Liver (tissue), 8 donors: ENCODE measurements at regions not wholly inside any gene's neighbourhood (a gene's known extent, or its start where the extent isn't known, plus 50 kb on each side); places are given as distances from the start of the nearest gene placed in this dataset.

Experiments used
- DNase-seq: peaks from one replicate; pipeline ENCODE4 v3.0.0-alpha.2; 2017; ENCODE audit warnings: low spot score
- H3K27ac ChIP-seq, 2 donors: one replicate each; pipeline ENCODE4 v1.7.0; 2013; ENCODE audit warnings: inconsistent platforms in 2 of 2, low read length in 2 of 2, control low read depth in 1 of 2, low read depth in 1 of 2, mild to moderate bottlenecking in 1 of 2
- H3K27me3 ChIP-seq, 4 donors: one replicate each; pipeline versions ENCODE4 v1.6.1 to v1.7.0; 2013; ENCODE audit warnings: low read length in 3 of 4, inconsistent platforms in 1 of 4, mild to moderate bottlenecking in 1 of 4, moderate library complexity in 1 of 4; ENCODE audit not compliant: control insufficient read depth in 4 of 4, insufficient read depth in 4 of 4
- H3K36me3 ChIP-seq, 4 donors: one replicate each; pipeline versions ENCODE4 v1.6.1 to v1.7.0; 2013; ENCODE audit warnings: low read length in 3 of 4, mild to moderate bottlenecking in 3 of 4, low read depth in 1 of 4, moderate library complexity in 1 of 4; ENCODE audit not compliant: control insufficient read depth in 4 of 4, insufficient read depth in 3 of 4
- H3K4me1 ChIP-seq, 4 donors: one replicate each; pipeline versions ENCODE4 v1.6.1 to v1.7.0; 2013; ENCODE audit warnings: low read length in 3 of 4, mild to moderate bottlenecking in 3 of 4, moderate library complexity in 1 of 4; ENCODE audit not compliant: control insufficient read depth in 4 of 4, insufficient read depth in 4 of 4
- H3K4me3 ChIP-seq, 3 donors: one replicate each; pipeline versions ENCODE4 v1.6.1 to v1.7.0; 2013; ENCODE audit warnings: low read length in 3 of 3, control low read depth in 1 of 3, low read depth in 1 of 3, mild to moderate bottlenecking in 1 of 3
- H3K9ac ChIP-seq, 2 donors: one replicate each; pipeline ENCODE4 v1.7.0; 2013; ENCODE audit warnings: low read length in 2 of 2, mild to moderate bottlenecking in 2 of 2, moderate library complexity in 2 of 2, control low read depth in 1 of 2, low read depth in 1 of 2
- H3K9me3 ChIP-seq, 4 donors: one replicate each; pipeline versions ENCODE4 v1.6.1 to v1.7.0; 2013; ENCODE audit warnings: low read length in 3 of 4; ENCODE audit not compliant: control insufficient read depth in 4 of 4
- ATF3 ChIP-seq: IDR thresholded peaks from 2 replicates; pipeline ENCODE4 v1.6.1; 2016; ENCODE audit warnings: antibody characterized with exemption
- EGR1 ChIP-seq, 2 donors: IDR thresholded peaks; 2 replicates each; pipeline ENCODE4 v1.6.1; 2016 to 2018; ENCODE audit warnings: antibody characterized with exemption in 2 of 2, low read depth in 2 of 2
- FOXA1 ChIP-seq: IDR thresholded peaks from 2 replicates; pipeline ENCODE4 v1.6.1; 2016; ENCODE audit warnings: antibody characterized with exemption
- FOXA2 ChIP-seq: IDR thresholded peaks from 2 replicates; pipeline ENCODE4 v1.6.1; 2016; ENCODE audit warnings: antibody characterized with exemption
- GABPA ChIP-seq, 2 donors: IDR thresholded peaks in 1 of 2; conservative IDR thresholded peaks in 1 of 2; 2 replicates each; pipeline ENCODE4 v1.6.1; 2016; ENCODE audit warnings: antibody characterized with exemption in 2 of 2, mild to moderate bottlenecking in 1 of 2, moderate library complexity in 1 of 2
- HNF4A ChIP-seq, 2 donors: conservative IDR thresholded peaks; 2 replicates each; pipeline ENCODE4 v1.6.1; 2016; ENCODE audit warnings: antibody characterized with exemption in 2 of 2, mild to moderate bottlenecking in 2 of 2
- HNF4G ChIP-seq: IDR thresholded peaks from 2 replicates; pipeline ENCODE4 v1.6.1; 2016; ENCODE audit warnings: antibody characterized with exemption
- JUND ChIP-seq, 2 donors: IDR thresholded peaks; 2 replicates each; pipeline ENCODE4 v1.6.1; 2016; ENCODE audit warnings: antibody characterized with exemption in 2 of 2
- NR2F2 ChIP-seq: IDR thresholded peaks from 2 replicates; pipeline ENCODE4 v1.6.1; 2016; ENCODE audit warnings: antibody characterized with exemption
- RAD21 ChIP-seq, 2 donors: IDR thresholded peaks; 2 replicates each; pipeline ENCODE4 v1.6.1; 2016; ENCODE audit warnings: antibody characterized with exemption in 2 of 2, mild to moderate bottlenecking in 2 of 2
- RXRA ChIP-seq, 2 donors: IDR thresholded peaks; 2 replicates each; pipeline ENCODE4 v1.6.1; 2017 to 2018; ENCODE audit warnings: antibody characterized with exemption in 2 of 2, mild to moderate bottlenecking in 1 of 2
- SP1 ChIP-seq: IDR thresholded peaks from 2 replicates; pipeline ENCODE4 v1.6.1; 2018; ENCODE audit warnings: antibody characterized with exemption, mild to moderate bottlenecking
- TAF1 ChIP-seq: conservative IDR thresholded peaks from 2 replicates; pipeline ENCODE4 v1.6.1; 2016; ENCODE audit warnings: antibody characterized with exemption, mild to moderate bottlenecking
- YY1 ChIP-seq: IDR thresholded peaks from 2 replicates; pipeline ENCODE4 v1.6.1; 2016; ENCODE audit warnings: antibody characterized with exemption, mild to moderate bottlenecking
- ZBTB33 ChIP-seq: IDR thresholded peaks from 2 replicates; pipeline ENCODE4 v1.6.1; 2016; ENCODE audit warnings: antibody characterized with exemption
- WGBS: extraction: QIAGEN DNeasy Blood & Tissue Kit; methylation state at CpG from one replicate; pipeline ENCODE4 v1.1.7; 2013; 5-methylcytosine and 5-hydroxymethylcytosine counted together
- TF ChIP-seq, protein P1 (sequence below): IDR thresholded peaks from 2 replicates; pipeline ENCODE4 v1.6.1; 2016; ENCODE audit warnings: antibody characterized with exemption, mild to moderate bottlenecking
- TF ChIP-seq, protein P2 (sequence below): fragments of 150-350 bp; IDR thresholded peaks from 2 replicates; pipeline ENCODE4 v1.5.1; 2017; ENCODE audit warnings: improper control_type of control experiment, low read depth, low read length; ENCODE audit not compliant: missing input control
- TF ChIP-seq, protein P3 (sequence below): IDR thresholded peaks from 2 replicates; pipeline ENCODE4 v1.6.1; 2016; ENCODE audit warnings: antibody characterized with exemption
- donor health status: healthy.
- donor health status: healthy.
- donor health status: healthy.
- donor health status: healthy.
- donor health status: healthy.

GRCh38 chr11:90851196-90851595 is 628.3 kb upstream of the CHORDC1 start:
- Histone ChIP-seq H3K9me3 (no peaks in the 10 kb centered on the region), H3K4me1 (no peaks in the 10 kb centered on the region), H3K27me3 (no peaks in the 10 kb centered on the region), H3K27ac (no peak overlapping the region), H3K9ac (no peak overlapping the region), H3K4me3 (no peak overlapping the region), H3K36me3 (no peaks in the 10 kb centered on the region)
- TF ChIP-seq JUND (IDR thresholded peaks at IDR 0.05) = no peak
- no peak for TF ChIP-seq ATF3
- no peak for TF ChIP-seq RXRA (IDR thresholded peaks at IDR 0.05)
- TF ChIP-seq HNF4G = no peak
- TF ChIP-seq FOXA1 = no peak
- no peak for TF ChIP-seq HNF4A (conservative IDR thresholded peaks at IDR 0.05)
- no peak for TF ChIP-seq YY1
- TF ChIP-seq, protein P1, sequence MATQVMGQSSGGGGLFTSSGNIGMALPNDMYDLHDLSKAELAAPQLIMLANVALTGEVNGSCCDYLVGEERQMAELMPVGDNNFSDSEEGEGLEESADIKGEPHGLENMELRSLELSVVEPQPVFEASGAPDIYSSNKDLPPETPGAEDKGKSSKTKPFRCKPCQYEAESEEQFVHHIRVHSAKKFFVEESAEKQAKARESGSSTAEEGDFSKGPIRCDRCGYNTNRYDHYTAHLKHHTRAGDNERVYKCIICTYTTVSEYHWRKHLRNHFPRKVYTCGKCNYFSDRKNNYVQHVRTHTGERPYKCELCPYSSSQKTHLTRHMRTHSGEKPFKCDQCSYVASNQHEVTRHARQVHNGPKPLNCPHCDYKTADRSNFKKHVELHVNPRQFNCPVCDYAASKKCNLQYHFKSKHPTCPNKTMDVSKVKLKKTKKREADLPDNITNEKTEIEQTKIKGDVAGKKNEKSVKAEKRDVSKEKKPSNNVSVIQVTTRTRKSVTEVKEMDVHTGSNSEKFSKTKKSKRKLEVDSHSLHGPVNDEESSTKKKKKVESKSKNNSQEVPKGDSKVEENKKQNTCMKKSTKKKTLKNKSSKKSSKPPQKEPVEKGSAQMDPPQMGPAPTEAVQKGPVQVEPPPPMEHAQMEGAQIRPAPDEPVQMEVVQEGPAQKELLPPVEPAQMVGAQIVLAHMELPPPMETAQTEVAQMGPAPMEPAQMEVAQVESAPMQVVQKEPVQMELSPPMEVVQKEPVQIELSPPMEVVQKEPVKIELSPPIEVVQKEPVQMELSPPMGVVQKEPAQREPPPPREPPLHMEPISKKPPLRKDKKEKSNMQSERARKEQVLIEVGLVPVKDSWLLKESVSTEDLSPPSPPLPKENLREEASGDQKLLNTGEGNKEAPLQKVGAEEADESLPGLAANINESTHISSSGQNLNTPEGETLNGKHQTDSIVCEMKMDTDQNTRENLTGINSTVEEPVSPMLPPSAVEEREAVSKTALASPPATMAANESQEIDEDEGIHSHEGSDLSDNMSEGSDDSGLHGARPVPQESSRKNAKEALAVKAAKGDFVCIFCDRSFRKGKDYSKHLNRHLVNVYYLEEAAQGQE = no peak
- TF ChIP-seq, protein P2, sequence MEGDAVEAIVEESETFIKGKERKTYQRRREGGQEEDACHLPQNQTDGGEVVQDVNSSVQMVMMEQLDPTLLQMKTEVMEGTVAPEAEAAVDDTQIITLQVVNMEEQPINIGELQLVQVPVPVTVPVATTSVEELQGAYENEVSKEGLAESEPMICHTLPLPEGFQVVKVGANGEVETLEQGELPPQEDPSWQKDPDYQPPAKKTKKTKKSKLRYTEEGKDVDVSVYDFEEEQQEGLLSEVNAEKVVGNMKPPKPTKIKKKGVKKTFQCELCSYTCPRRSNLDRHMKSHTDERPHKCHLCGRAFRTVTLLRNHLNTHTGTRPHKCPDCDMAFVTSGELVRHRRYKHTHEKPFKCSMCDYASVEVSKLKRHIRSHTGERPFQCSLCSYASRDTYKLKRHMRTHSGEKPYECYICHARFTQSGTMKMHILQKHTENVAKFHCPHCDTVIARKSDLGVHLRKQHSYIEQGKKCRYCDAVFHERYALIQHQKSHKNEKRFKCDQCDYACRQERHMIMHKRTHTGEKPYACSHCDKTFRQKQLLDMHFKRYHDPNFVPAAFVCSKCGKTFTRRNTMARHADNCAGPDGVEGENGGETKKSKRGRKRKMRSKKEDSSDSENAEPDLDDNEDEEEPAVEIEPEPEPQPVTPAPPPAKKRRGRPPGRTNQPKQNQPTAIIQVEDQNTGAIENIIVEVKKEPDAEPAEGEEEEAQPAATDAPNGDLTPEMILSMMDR = no peak
- TF ChIP-seq RAD21 (IDR thresholded peaks at IDR 0.05) = no peak
- TF ChIP-seq, protein P3, sequence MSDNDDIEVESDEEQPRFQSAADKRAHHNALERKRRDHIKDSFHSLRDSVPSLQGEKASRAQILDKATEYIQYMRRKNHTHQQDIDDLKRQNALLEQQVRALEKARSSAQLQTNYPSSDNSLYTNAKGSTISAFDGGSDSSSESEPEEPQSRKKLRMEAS = no peak
- no peak for TF ChIP-seq ZBTB33
- TF ChIP-seq EGR1 (IDR thresholded peaks at IDR 0.05; ENCODE audit: low read depth in 2 of 2) = no peak
- no peak for TF ChIP-seq FOXA2
- no peak for TF ChIP-seq SP1
- no peak for TF ChIP-seq TAF1
- no peak for TF ChIP-seq GABPA (IDR thresholded peaks at IDR 0.05 in 1 of 2, conservative IDR thresholded peaks at IDR 0.05 in 1 of 2)
- no peak for TF ChIP-seq NR2F2
- no peak for DNase-seq

GRCh38 chr11:90849312-90849711 is 626.5 kb upstream of the CHORDC1 start:
- Histone ChIP-seq H3K4me3 (no peak overlapping the region), H3K9me3 (no peaks in the 10 kb centered on the region), H3K27ac (no peak overlapping the region), H3K9ac (no peak overlapping the region), H3K27me3 (no peaks in the 10 kb centered on the region), H3K36me3 (no peaks in the 10 kb centered on the region), H3K4me1 (no peaks in the 10 kb centered on the region)
- WGBS = 93% methylated on average over 4 of the region's 4 CpGs
- no peak for DNase-seq
- TF ChIP-seq YY1 (no peak), NR2F2 (no peak), HNF4A (conservative IDR thresholded peaks at IDR 0.05) (no peak), EGR1 (IDR thresholded peaks at IDR 0.05; ENCODE audit: low read depth in 2 of 2) (no peak), ATF3 (no peak), RXRA (IDR thresholded peaks at IDR 0.05) (no peak), SP1 (no peak), GABPA (IDR thresholded peaks at IDR 0.05 in 1 of 2, conservative IDR thresholded peaks at IDR 0.05 in 1 of 2) (no peak)
- TF ChIP-seq, protein P3 = no peak
- TF ChIP-seq, protein P1 = no peak
